ENCODE measurements at regions not wholly inside any gene's neighbourhood (a gene's known extent, or its start where the extent isn't known, plus 50 kb on each side); places are given as distances from the start of the nearest gene placed in this dataset.
A peak's percentile ranks its signal among the peaks of the same experiment; 100 is the strongest.

GRCh38 chr11:69874984-69875624, 55.9 kb upstream of the FGF3 start:
- FAIRE-seq (no peak), DNase-seq (ENCODE audit: low read depth in 1 of 2, low spot score in 2 of 2) (peak in 1 of 2 experiments; percentile 41)
- Histone ChIP-seq H2BK120ac (replicated peaks; ENCODE audit: low read depth, low read length) (no peak overlapping the region), H2AFZ (ENCODE audit: low read length) (no peak overlapping the region), H3K56ac (replicated peaks; ENCODE audit: insufficient read length, low read depth, low read length) (no peak overlapping the region), H4K91ac (replicated peaks; ENCODE audit: insufficient read length, low read length) (no peak overlapping the region), H3K4me2 (ENCODE audit: insufficient read depth in 1 of 2, low read depth in 2 of 2, low read length in 2 of 2) (no peak overlapping the region), H3K36me3 (ENCODE audit: control insufficient read depth in 2 of 4, insufficient read depth in 4 of 4, low read length in 3 of 4) (no peaks in the 10 kb centered on the region), H3K4ac (replicated peaks; ENCODE audit: insufficient read length, low read depth, low read length) (no peak overlapping the region), H2AK5ac (ENCODE audit: low read depth, low read length) (no peak overlapping the region), H3K79me2 (ENCODE audit: control insufficient read depth in 1 of 2, insufficient read depth in 2 of 2, low read length in 2 of 2) (no peaks in the 10 kb centered on the region), H3K27ac (ENCODE audit: low read depth, low read length) (no peak overlapping the region), H3K23ac (ENCODE audit: insufficient read length) (no peak overlapping the region), H3K14ac (ENCODE audit: insufficient read length) (no peak overlapping the region), H2BK5ac (ENCODE audit: low read depth, low read length) (no peak overlapping the region), H3K79me1 (ENCODE audit: low read depth, low read length) (no peaks in the 10 kb centered on the region), H2BK20ac (ENCODE audit: low read length) (no peak overlapping the region), H3K18ac (ENCODE audit: extremely low read depth, low read length) (no peak overlapping the region), H4K20me1 (replicated peaks in 1 of 2; ENCODE audit: control insufficient read depth in 1 of 2, insufficient read depth in 2 of 2, low read length in 2 of 2) (no peaks in the 10 kb centered on the region), H4K5ac (ENCODE audit: insufficient read length, low read depth, low read length) (no peak overlapping the region), H3K9ac (replicated peaks in 1 of 4; ENCODE audit: extremely low read depth in 1 of 4, low read depth in 3 of 4, low read length in 3 of 4) (no peak overlapping the region), H3K9me3 (ENCODE audit: insufficient read depth in 2 of 2, low read depth in 1 of 2, low read length in 1 of 2) (peaks cover 0 to 3% of the 10 kb centered on the region in 2 experiments; a peak in 1 of 4 replicates), H2BK12ac (ENCODE audit: low read depth, low read length) (no peak overlapping the region), H2BK15ac (ENCODE audit: low read length) (no peak overlapping the region), H3K4me3 (ENCODE audit: extremely low read depth in 1 of 4, insufficient read depth in 2 of 4, low read depth in 3 of 4, low read length in 4 of 4) (no peak overlapping the region), H3K27me3 (replicated peaks in 1 of 4; ENCODE audit: control insufficient read depth in 3 of 4, extremely low read depth in 1 of 4, insufficient read depth in 3 of 4, low read length in 3 of 4) (no peaks in the 10 kb centered on the region; a peak in 2 of 7 replicates), H3K4me1 (replicated peaks in 1 of 4; ENCODE audit: control insufficient read depth in 3 of 4, insufficient read depth in 4 of 4, low read length in 3 of 4) (peaks cover 0 to 8% (median 1%) of the 10 kb centered on the region in 4 experiments; a peak in 4 of 7 replicates), H3K23me2 (ENCODE audit: low read depth, low read length) (0 out of 2 replicates have a peak, but pooled peaks cover 2% of the 10 kb centered on the region), H4K8ac (ENCODE audit: extremely low read depth, insufficient read depth, low read length) (no peak overlapping the region)
- ChIA-PET POLR2A (ENCODE audit: partially characterized antibody) (no interaction called here), CTCF (ENCODE audit: partially characterized antibody) (interaction anchor here (0.7 to 3.4 kb wide), 9 partner anchors 8 to 67 kb away, joined by 3 to 22 read pairs (median 3); no protein-coding TSS in a partner anchor)
- WGBS, 2 experiments (ENCODE audit: extremely low coverage in 1 of 2, insufficient coverage in 1 of 2, insufficient read length in 1 of 2, insufficient replicate concordance in 2 of 2, low coverage in 1 of 2, low lambda C conversion rate in 2 of 2, missing lambda C conversion rate in 1 of 2): 86% methylated on average over 21 of the region's 21 CpGs; no CpG with 5 or more reads in 1 of the 2 experiments
- no peak for TF ChIP-seq CTCF (IDR thresholded peaks at IDR 0.05; ENCODE audit: control extremely low read depth in 1 of 3, insufficient read depth in 1 of 3, low read depth in 1 of 3, low read length in 3 of 3)
- TF ChIP-seq CEBPB (IDR thresholded peaks at IDR 0.05; ENCODE audit: low read depth, low read length): no peak
- no peak for TF ChIP-seq POU5F1 (IDR thresholded peaks at IDR 0.05; ENCODE audit: low read depth, low read length)
